ENCODE measurements at regions not wholly inside any gene's neighbourhood (a gene's known extent, or its start where the extent isn't known, plus 50 kb on each side); places are given as distances from the start of the nearest gene placed in this dataset.

DNA sequence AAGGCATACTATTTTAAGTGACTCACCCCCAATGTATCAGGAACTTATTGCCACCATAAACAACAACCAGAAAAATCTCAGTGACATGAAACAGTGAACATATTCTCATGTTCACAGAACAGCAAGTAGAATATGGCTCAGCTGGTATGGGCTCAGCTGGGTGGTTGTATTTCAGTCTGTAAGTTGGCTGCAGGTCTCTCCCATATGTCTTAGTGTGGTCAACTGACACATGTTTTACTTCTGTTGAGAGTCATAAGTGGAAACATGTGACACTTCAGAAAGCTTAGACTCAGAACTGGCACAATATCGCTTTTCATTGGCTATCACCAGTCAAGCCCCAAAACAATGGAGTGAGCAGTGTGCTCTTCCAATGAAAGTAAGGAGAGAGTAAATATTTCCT is 574.1 kb downstream of the HAO1 start:
- TF ChIP-seq, protein P1, sequence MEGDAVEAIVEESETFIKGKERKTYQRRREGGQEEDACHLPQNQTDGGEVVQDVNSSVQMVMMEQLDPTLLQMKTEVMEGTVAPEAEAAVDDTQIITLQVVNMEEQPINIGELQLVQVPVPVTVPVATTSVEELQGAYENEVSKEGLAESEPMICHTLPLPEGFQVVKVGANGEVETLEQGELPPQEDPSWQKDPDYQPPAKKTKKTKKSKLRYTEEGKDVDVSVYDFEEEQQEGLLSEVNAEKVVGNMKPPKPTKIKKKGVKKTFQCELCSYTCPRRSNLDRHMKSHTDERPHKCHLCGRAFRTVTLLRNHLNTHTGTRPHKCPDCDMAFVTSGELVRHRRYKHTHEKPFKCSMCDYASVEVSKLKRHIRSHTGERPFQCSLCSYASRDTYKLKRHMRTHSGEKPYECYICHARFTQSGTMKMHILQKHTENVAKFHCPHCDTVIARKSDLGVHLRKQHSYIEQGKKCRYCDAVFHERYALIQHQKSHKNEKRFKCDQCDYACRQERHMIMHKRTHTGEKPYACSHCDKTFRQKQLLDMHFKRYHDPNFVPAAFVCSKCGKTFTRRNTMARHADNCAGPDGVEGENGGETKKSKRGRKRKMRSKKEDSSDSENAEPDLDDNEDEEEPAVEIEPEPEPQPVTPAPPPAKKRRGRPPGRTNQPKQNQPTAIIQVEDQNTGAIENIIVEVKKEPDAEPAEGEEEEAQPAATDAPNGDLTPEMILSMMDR (conservative IDR thresholded peaks at IDR 0.05 in 1 of 2, IDR thresholded peaks at IDR 0.05 in 1 of 2; ENCODE audit: extremely low read depth in 1 of 2, insufficient read depth in 1 of 2, low read depth in 1 of 2, low read length in 2 of 2) = no peak
- TF ChIP-seq EZH2 (IDR thresholded peaks at IDR 0.05; ENCODE audit: borderline replicate concordance, low read length) = no peak

Data from mammary epithelial cell (primary cell).